Astrocyte of the cerebellum (primary cell): ENCODE measurements at regions not wholly inside any gene's neighbourhood (a gene's known extent, or its start where the extent isn't known, plus 50 kb on each side); places are given as distances from the start of the nearest gene placed in this dataset.

Experiments used
- DNase-seq: peaks from one replicate; pipeline ENCODE4 v3.0.0-alpha.2; 2011; ENCODE audit warnings: low read depth
- H3K4me3 ChIP-seq: 2 replicates; pipeline ENCODE4 v1.5.1; 2011; ENCODE audit warnings: mild to moderate bottlenecking, low read depth, low read length, moderate library complexity
- in situ Hi-C: cut with HindIII; loops from 2 replicates; pipeline ENCODE4 v1.10.0; 2017; ENCODE audit warnings: low sequenced_read_pairs
- TF ChIP-seq, protein P1 (sequence below): IDR thresholded peaks from 2 replicates; pipeline ENCODE4 v1.5.1; 2012; ENCODE audit warnings: low read length, low read depth, moderate library complexity, mild to moderate bottlenecking; ENCODE audit errors: missing control alignments

DNA sequence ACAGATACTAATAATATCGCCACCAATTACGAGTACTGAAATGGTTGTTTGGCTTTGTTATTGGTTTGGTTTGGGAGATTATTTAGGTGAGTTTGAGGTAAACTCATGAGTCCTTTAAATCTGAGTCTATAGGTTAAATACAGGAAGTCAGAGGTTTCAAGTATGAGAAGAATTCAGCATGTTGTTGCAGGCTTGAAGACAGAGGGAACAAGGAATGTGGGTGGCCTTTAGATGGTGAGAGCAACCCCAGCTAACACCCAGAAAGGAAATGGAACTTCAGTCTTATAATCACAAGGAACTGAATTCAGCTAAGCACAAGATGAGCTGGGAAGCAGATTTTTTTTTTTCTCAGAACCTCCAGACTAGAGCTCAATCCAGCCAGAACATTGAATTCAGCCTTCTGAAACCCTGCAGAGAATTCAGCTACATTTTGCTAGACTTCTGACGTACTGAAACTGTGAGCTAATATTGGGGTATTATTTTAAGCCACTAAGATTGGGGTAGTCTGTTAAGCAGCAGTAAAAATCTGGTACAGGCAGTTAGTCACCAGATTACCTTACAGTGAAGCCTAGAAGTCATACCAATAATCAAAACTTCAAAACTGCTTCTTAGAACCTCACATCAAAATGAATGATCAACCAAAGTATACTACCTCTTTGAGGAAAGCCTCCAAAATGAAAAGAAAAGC, 216.0 kb upstream of the PUM3 start:
- no peak for DNase-seq
- TF ChIP-seq, protein P1, sequence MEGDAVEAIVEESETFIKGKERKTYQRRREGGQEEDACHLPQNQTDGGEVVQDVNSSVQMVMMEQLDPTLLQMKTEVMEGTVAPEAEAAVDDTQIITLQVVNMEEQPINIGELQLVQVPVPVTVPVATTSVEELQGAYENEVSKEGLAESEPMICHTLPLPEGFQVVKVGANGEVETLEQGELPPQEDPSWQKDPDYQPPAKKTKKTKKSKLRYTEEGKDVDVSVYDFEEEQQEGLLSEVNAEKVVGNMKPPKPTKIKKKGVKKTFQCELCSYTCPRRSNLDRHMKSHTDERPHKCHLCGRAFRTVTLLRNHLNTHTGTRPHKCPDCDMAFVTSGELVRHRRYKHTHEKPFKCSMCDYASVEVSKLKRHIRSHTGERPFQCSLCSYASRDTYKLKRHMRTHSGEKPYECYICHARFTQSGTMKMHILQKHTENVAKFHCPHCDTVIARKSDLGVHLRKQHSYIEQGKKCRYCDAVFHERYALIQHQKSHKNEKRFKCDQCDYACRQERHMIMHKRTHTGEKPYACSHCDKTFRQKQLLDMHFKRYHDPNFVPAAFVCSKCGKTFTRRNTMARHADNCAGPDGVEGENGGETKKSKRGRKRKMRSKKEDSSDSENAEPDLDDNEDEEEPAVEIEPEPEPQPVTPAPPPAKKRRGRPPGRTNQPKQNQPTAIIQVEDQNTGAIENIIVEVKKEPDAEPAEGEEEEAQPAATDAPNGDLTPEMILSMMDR = no peak
- in situ Hi-C loops = no loop called here
- H3K4me3 ChIP-seq = no peak overlapping the region

DNA sequence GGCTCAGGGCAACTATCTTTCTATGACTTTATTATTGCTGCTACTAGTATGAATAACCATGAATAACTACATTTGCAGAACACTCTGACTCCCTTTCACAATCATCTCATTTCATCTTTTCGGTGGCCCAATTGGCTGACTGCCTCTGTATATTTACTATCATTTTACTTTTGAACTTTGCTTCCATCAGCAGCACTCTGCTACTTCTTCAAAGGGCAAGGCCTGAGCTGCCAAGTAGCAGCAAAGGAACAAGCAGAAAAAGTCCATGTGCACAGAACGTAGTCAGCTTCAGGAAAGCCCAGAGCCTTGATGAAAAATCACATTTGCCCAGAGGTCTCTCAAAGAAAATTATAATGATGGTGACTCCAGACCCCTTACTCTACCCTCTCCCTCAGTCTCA, 214.5 kb upstream of the PUM3 start:
- no peak overlapping the region for H3K4me3 ChIP-seq
- in situ Hi-C loops = no loop called here
- TF ChIP-seq, protein P1 = no peak
- no peak for DNase-seq

DNA sequence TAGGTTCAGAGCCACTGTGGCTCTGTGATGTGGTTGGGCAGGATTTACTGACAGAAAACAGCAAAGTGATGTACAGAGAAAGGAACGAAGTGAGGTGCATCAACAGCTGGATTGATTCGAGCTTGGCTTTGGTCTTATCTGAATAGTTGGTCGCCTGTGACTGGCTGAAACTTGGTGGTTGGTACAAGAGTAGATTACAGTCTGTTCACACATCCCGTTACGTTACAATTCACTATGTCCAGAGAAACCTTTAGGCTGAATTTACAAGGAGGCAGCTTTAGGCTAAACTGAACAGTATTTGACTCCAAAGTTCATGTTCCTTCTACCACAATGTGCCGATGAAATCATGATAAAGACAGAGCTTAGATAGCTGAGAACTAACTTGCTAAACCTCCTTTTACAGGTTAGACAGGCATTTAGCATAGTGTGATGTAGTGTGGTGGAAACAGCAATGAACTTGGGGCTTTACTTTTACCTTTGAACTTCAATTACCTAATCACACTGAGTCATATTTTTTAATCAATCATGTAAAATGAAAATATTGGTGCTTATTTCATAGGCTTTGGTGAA, 210.2 kb upstream of the PUM3 start:
- DNase-seq = no peak
- H3K4me3 ChIP-seq = no peak overlapping the region
- TF ChIP-seq, protein P1 = no peak
- in situ Hi-C loops = no loop called here

DNA sequence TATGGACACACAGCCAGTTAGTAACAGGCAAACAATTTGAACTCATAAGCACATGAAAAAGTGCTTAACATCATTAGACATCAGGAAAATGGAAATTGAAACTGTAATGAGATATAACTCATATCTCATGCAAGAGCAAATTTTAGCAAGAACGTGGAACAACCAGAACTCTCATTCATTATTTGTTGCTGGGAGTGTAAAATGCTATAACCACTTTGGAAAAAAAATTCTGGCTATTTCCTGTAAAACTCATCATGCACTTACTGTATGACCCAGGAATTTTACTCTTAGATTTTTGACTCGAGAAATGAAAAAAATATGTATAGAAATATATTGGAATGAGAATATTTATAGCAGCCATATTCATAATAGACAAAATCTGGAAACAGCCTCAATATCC, 205.7 kb upstream of the PUM3 start:
- H3K4me3 ChIP-seq = no peak overlapping the region
- TF ChIP-seq, protein P1 = no peak
- DNase-seq = no peak
- in situ Hi-C loops = no loop called here

DNA sequence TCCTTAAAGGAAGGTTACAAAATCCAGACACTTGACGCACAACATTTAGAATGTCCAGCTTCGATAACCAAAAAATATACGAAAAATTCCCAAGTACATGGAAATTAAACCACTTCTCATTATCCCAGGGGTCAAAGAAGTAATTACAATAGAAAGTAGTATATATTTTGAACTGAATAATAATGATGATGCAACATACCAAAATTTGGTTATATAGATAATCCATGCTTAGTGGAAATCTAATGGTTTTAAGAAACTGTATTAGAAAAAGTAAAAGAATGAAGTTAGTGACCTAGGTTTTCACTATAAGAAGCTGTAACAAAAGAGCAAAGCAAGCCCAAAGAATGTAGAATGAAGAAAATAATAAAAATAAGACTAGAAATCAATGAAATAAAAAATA, 204.0 kb upstream of the PUM3 start:
- in situ Hi-C loops = no loop called here
- DNase-seq = no peak
- TF ChIP-seq, protein P1 = no peak
- no peak overlapping the region for H3K4me3 ChIP-seq

DNA sequence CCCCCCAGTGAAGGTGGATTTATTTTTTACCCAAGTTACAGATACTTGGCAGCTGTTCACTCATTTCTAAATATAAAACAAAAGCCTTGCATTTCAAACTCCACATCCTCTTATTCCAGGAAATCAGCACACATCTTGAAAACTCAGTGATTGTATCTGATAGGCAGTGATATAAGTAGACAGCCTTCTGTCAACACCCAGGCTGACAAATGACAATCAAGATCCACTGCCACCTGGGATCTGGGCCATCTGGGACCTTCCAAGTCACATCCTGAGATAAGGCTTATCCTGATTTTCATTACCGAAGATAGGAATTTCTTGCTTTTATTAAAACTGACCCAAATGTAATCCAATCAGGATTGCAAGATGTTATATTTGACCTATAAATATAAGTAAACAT, 201.3 kb upstream of the PUM3 start:
- H3K4me3 ChIP-seq = no peak overlapping the region
- TF ChIP-seq, protein P1 = no peak
- DNase-seq = no peak
- in situ Hi-C loops = no loop called here

DNA sequence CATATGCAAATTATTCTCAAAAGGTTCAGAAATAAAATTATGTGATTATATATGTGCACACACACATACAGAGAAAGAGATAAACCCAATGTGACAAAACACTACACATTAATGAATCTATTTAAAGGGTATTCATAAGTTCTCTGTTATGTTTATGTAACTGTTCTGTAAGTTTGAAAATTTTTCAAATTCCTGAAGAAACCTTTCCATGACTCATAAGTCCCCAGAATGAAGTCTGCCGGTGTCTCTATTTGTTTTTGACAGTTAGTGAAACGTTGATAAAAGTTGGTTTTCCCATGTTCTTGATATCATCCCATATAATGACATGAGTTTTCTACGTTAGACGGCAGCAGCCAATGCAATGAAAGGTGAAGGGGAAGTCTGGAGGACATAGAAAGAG, 199.5 kb upstream of the PUM3 start:
- DNase-seq = no peak
- no peak overlapping the region for H3K4me3 ChIP-seq
- in situ Hi-C loops = no loop called here
- TF ChIP-seq, protein P1 = no peak
